NT2/D1 (cell line): ENCODE measurements at regions not wholly inside any gene's neighbourhood (a gene's known extent, or its start where the extent isn't known, plus 50 kb on each side); places are given as distances from the start of the nearest gene placed in this dataset.

ENCODE experiments used
- YY1 ChIP-seq: IDR thresholded peaks from 2 replicates; pipeline ENCODE4 v1.6.1; 2011; ENCODE audit not compliant: insufficient read length, insufficient read depth
- ZNF274 ChIP-seq: IDR thresholded peaks from 2 replicates; pipeline ENCODE4 v1.6.1; 2011; ENCODE audit warnings: mild to moderate bottlenecking, low read depth, low read length

GRCh38 chr22:26849575-26849974, 192.2 kb downstream of the MIAT start:
- no peak for TF ChIP-seq YY1
- TF ChIP-seq ZNF274 = no peak
